ENCODE measurements at regions not wholly inside any gene's neighbourhood (a gene's known extent, or its start where the extent isn't known, plus 50 kb on each side); places are given as distances from the start of the nearest gene placed in this dataset.

GRCh38 chr13:104968876-104969275 lies 1566.6 kb downstream of the EFNB2 start:
- H3K27me3 ChIP-seq (ENCODE audit: control insufficient read depth, insufficient read depth, low read length): no peaks in the 10 kb centered on the region
- H3K4me3 ChIP-seq (ENCODE audit: low read depth, low read length): no peak overlapping the region
- WGBS (ENCODE audit: insufficient coverage): no CpG with 5 or more reads among the region's 3 CpGs
- no peaks in the 10 kb centered on the region for H3K36me3 ChIP-seq (ENCODE audit: control insufficient read depth, insufficient read depth, low read length)
- DNase-seq (ENCODE audit: low read depth in 4 of 6, low spot score in 6 of 6): no peak
- no peaks in the 10 kb centered on the region for H3K4me1 ChIP-seq (ENCODE audit: control insufficient read depth, insufficient read depth, low read length)
- H3K9me3 ChIP-seq (ENCODE audit: control insufficient read depth, insufficient read depth, low read length): no peaks in the 10 kb centered on the region
- no peak overlapping the region for H3K27ac ChIP-seq (ENCODE audit: low read depth, low read length)

GRCh38 chr13:104967836-104968630 lies 1567.4 kb downstream of the EFNB2 start:
- Histone ChIP-seq H3K4me1 (ENCODE audit: control insufficient read depth, insufficient read depth, low read length) (no peaks in the 10 kb centered on the region), H3K27ac (ENCODE audit: low read depth, low read length) (no peak overlapping the region), H3K27me3 (ENCODE audit: control insufficient read depth, insufficient read depth, low read length) (no peaks in the 10 kb centered on the region), H3K36me3 (ENCODE audit: control insufficient read depth, insufficient read depth, low read length) (no peaks in the 10 kb centered on the region), H3K9me3 (ENCODE audit: control insufficient read depth, insufficient read depth, low read length) (no peaks in the 10 kb centered on the region), H3K4me3 (ENCODE audit: low read depth, low read length) (no peak overlapping the region)
- no CpG with 5 or more reads among the region's 9 CpGs for WGBS (ENCODE audit: insufficient coverage)
- DNase-seq (ENCODE audit: low read depth in 4 of 6, low spot score in 6 of 6): peak in 2 of 6 donors; percentile 6 to 79

- Histone ChIP-seq H3K27me3 (ENCODE audit: control insufficient read depth, insufficient read depth, low read length) (no peaks in the 10 kb centered on the region), H3K9me3 (ENCODE audit: control insufficient read depth, insufficient read depth, low read length) (no peaks in the 10 kb centered on the region), H3K4me1 (ENCODE audit: control insufficient read depth, insufficient read depth, low read length) (no peaks in the 10 kb centered on the region), H3K4me3 (ENCODE audit: low read depth, low read length) (no peak overlapping the region), H3K36me3 (ENCODE audit: control insufficient read depth, insufficient read depth, low read length) (no peaks in the 10 kb centered on the region), H3K27ac (ENCODE audit: low read depth, low read length) (no peak overlapping the region)
- no peak for DNase-seq (ENCODE audit: low read depth in 4 of 6, low spot score in 6 of 6)
- WGBS (ENCODE audit: insufficient coverage): no CpG with 5 or more reads among the region's 3 CpGs
These were observed 1568.1 kb downstream of the EFNB2 start for GRCh38 chr13:104967376-104967775.

- H3K9me3 ChIP-seq (ENCODE audit: control insufficient read depth, insufficient read depth, low read length): no peaks in the 10 kb centered on the region
- H3K27ac ChIP-seq (ENCODE audit: low read depth, low read length): no peak overlapping the region
- 75% methylated on average over 1 of the region's 3 CpGs for WGBS (ENCODE audit: insufficient coverage)
- H3K4me3 ChIP-seq (ENCODE audit: low read depth, low read length): no peak overlapping the region
- H3K27me3 ChIP-seq (ENCODE audit: control insufficient read depth, insufficient read depth, low read length): no peaks in the 10 kb centered on the region
- no peaks in the 10 kb centered on the region for H3K36me3 ChIP-seq (ENCODE audit: control insufficient read depth, insufficient read depth, low read length)
- no peaks in the 10 kb centered on the region for H3K4me1 ChIP-seq (ENCODE audit: control insufficient read depth, insufficient read depth, low read length)
- DNase-seq (ENCODE audit: low read depth in 4 of 6, low spot score in 6 of 6): no peak
These were observed 1573.1 kb downstream of the EFNB2 start for GRCh38 chr13:104962411-104962810.

- H3K36me3 ChIP-seq (ENCODE audit: control insufficient read depth, insufficient read depth, low read length): no peaks in the 10 kb centered on the region
- no peaks in the 10 kb centered on the region for H3K27me3 ChIP-seq (ENCODE audit: control insufficient read depth, insufficient read depth, low read length)
- H3K27ac ChIP-seq (ENCODE audit: low read depth, low read length): no peak overlapping the region
- 90% methylated on average over 6 of the region's 6 CpGs for WGBS (ENCODE audit: insufficient coverage)
- H3K4me1 ChIP-seq (ENCODE audit: control insufficient read depth, insufficient read depth, low read length): no peaks in the 10 kb centered on the region
- no peak overlapping the region for H3K4me3 ChIP-seq (ENCODE audit: low read depth, low read length)
- no peaks in the 10 kb centered on the region for H3K9me3 ChIP-seq (ENCODE audit: control insufficient read depth, insufficient read depth, low read length)
- DNase-seq (ENCODE audit: low read depth in 4 of 6, low spot score in 6 of 6): no peak
These were observed 1574.2 kb downstream of the EFNB2 start for GRCh38 chr13:104961246-104961645.

GRCh38 chr13:104954210-104954609 lies 1581.3 kb downstream of the EFNB2 start:
- no peaks in the 10 kb centered on the region for H3K36me3 ChIP-seq (ENCODE audit: control insufficient read depth, insufficient read depth, low read length)
- H3K27ac ChIP-seq (ENCODE audit: low read depth, low read length): no peak overlapping the region
- DNase-seq (ENCODE audit: low read depth in 4 of 6, low spot score in 6 of 6): no peak
- H3K27me3 ChIP-seq (ENCODE audit: control insufficient read depth, insufficient read depth, low read length): no peaks in the 10 kb centered on the region
- no CpG with 5 or more reads among the region's 2 CpGs for WGBS (ENCODE audit: insufficient coverage)
- no peaks in the 10 kb centered on the region for H3K9me3 ChIP-seq (ENCODE audit: control insufficient read depth, insufficient read depth, low read length)
- no peak overlapping the region for H3K4me3 ChIP-seq (ENCODE audit: low read depth, low read length)
- no peaks in the 10 kb centered on the region for H3K4me1 ChIP-seq (ENCODE audit: control insufficient read depth, insufficient read depth, low read length)

- Histone ChIP-seq H3K27me3 (ENCODE audit: control insufficient read depth, insufficient read depth, low read length) (no peaks in the 10 kb centered on the region), H3K9me3 (ENCODE audit: control insufficient read depth, insufficient read depth, low read length) (no peaks in the 10 kb centered on the region), H3K36me3 (ENCODE audit: control insufficient read depth, insufficient read depth, low read length) (no peaks in the 10 kb centered on the region), H3K27ac (ENCODE audit: low read depth, low read length) (no peak overlapping the region), H3K4me3 (ENCODE audit: low read depth, low read length) (no peak overlapping the region), H3K4me1 (ENCODE audit: control insufficient read depth, insufficient read depth, low read length) (no peaks in the 10 kb centered on the region)
- no CpG with 5 or more reads among the region's 2 CpGs for WGBS (ENCODE audit: insufficient coverage)
- no peak for DNase-seq (ENCODE audit: low read depth in 4 of 6, low spot score in 6 of 6)
These were observed 1581.9 kb downstream of the EFNB2 start for GRCh38 chr13:104953588-104953987.

GRCh38 chr13:104949840-104950740 lies 1585.4 kb downstream of the EFNB2 start:
- 83% methylated on average over 6 of the region's 9 CpGs for WGBS (ENCODE audit: insufficient coverage)
- Histone ChIP-seq H3K9me3 (ENCODE audit: control insufficient read depth, insufficient read depth, low read length) (no peaks in the 10 kb centered on the region), H3K4me3 (ENCODE audit: low read depth, low read length) (no peak overlapping the region), H3K4me1 (ENCODE audit: control insufficient read depth, insufficient read depth, low read length) (no peaks in the 10 kb centered on the region), H3K36me3 (ENCODE audit: control insufficient read depth, insufficient read depth, low read length) (no peaks in the 10 kb centered on the region), H3K27ac (ENCODE audit: low read depth, low read length) (no peak overlapping the region), H3K27me3 (ENCODE audit: control insufficient read depth, insufficient read depth, low read length) (no peaks in the 10 kb centered on the region)
- DNase-seq (ENCODE audit: low read depth in 4 of 6, low spot score in 6 of 6): no peak

GRCh38 chr13:104944176-104944575 lies 1591.3 kb downstream of the EFNB2 start:
- no peaks in the 10 kb centered on the region for H3K27me3 ChIP-seq (ENCODE audit: control insufficient read depth, insufficient read depth, low read length)
- no peaks in the 10 kb centered on the region for H3K4me1 ChIP-seq (ENCODE audit: control insufficient read depth, insufficient read depth, low read length)
- no peak overlapping the region for H3K27ac ChIP-seq (ENCODE audit: low read depth, low read length)
- WGBS (ENCODE audit: insufficient coverage): no CpG with 5 or more reads among the region's 2 CpGs
- H3K9me3 ChIP-seq (ENCODE audit: control insufficient read depth, insufficient read depth, low read length): no peaks in the 10 kb centered on the region
- H3K36me3 ChIP-seq (ENCODE audit: control insufficient read depth, insufficient read depth, low read length): no peaks in the 10 kb centered on the region
- no peak for DNase-seq (ENCODE audit: low read depth in 4 of 6, low spot score in 6 of 6)
- H3K4me3 ChIP-seq (ENCODE audit: low read depth, low read length): no peak overlapping the region
